ENCODE measurements at regions not wholly inside any gene's neighbourhood (a gene's known extent, or its start where the extent isn't known, plus 50 kb on each side); places are given as distances from the start of the nearest gene placed in this dataset.
A peak's percentile ranks its signal among the peaks of the same experiment; 100 is the strongest.
"Not testable (repeated sequence)": the region's sequence is repeated elsewhere in the genome, so short reads cannot be mapped to it uniquely, and the experiment has no call there.

DNA sequence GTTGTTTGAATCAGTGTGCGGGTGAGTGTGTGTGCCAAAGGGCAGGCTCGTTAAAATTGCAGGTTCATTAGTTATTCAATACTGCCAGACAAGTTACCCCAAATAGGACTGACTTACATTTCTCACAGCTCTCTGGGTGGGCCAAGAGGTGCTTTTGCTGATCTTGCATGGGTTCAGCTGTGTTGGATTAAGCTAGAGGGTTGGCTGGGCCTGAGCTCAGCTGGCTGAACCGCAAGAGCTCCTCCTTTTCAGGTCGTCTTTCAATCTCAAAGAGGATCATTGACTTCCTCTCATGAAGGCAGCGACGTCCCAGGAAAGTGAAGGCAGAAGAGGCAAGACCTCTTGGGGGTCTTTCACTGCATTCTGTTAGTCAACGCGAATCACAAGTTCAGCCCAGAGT lies 343.3 kb upstream of the FRG1 start:
- DNase-seq (ENCODE audit: low read depth) = no peak

DNA sequence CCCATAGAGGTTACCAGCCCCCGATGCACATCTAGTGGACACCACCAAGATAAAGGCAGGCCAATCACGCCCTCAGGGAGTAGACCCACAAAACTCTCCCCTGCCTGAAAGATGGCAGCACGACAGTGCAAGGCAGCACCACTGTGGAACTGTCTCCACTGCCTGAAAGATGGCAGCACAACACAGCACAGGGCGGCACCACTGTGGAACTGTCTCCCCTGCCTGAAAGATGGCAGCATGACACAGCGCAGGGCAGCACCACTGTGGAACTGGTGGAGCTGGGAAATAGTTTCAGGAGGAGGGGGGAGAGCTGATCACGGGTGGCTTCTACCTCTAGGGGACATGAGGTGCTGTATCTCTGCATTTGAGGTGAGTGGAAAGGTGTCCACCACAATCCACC lies 340.4 kb upstream of the FRG1 start:
- DNase-seq (ENCODE audit: low read depth) = no peak

DNA sequence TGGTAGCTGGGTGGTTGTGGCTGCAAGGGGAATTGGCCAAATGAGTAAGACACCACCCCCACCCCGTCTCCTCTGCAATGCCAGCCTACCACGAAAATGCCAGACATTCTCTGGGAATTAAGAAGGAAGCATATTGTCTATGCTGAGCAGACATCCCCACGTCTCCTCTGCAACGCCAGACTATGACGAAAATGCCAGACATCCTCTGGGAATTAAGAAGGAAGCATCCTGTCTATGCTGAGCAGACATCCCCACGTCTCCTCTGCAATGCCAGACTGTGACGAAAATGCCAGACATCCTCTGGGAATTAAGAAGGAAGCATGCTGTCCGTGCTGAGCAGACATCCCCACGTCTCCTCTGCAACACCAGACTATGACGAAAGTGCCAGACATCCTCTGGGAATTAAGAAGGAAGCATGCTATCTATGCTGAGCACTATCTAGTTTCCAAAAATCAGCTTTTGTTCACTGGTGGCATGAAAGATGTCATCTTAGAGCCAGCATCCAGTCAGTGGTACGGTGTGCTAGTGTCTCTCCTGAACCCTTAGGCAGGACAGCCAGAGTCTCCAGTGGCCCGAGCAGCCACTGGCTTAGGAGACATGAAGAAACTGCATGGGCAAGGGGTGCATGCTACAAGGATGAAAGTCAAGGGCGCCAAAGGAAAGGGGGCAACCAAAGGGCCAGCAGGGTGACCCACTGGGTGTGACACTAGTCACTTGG lies 339.8 kb upstream of the FRG1 start:
- peak; percentile 15 for DNase-seq (ENCODE audit: low read depth)

DNA sequence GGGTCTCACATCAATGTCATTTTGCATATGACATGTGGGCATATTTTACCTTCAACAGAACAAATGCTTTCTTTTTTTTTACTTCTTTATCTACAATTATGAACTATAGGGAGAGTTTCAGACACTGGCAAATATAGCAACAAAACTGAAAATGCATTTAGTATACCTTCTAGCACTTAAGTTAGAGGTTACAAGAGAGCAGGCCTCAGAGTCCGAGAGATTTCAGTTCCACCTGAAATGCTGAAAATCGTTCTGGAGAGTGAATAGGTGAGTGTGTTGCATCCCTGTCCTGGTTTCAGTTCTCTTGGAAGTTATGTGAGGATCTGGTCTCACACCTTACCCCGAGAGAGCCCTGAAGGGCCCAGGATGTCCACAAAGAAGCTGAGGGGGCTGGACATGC lies 337.8 kb upstream of the FRG1 start:
- DNase-seq (ENCODE audit: low read depth) = not testable (repeated sequence)

- DNase-seq (ENCODE audit: low read depth) = not testable (repeated sequence)
Observed at GRCh38 chr4:189610571-189610970, 330.1 kb upstream of the FRG1 start.

- peak; percentile 25 for DNase-seq (ENCODE audit: low read depth)
Observed at GRCh38 chr4:189613207-189613606, 327.5 kb upstream of the FRG1 start.

GRCh38 chr4:189615217-189615663 lies 325.4 kb upstream of the FRG1 start:
- DNase-seq (ENCODE audit: low read depth) = no peak

GRCh38 chr4:189617741-189618140 lies 322.9 kb upstream of the FRG1 start:
- not testable (repeated sequence) for DNase-seq (ENCODE audit: low read depth)

DNA sequence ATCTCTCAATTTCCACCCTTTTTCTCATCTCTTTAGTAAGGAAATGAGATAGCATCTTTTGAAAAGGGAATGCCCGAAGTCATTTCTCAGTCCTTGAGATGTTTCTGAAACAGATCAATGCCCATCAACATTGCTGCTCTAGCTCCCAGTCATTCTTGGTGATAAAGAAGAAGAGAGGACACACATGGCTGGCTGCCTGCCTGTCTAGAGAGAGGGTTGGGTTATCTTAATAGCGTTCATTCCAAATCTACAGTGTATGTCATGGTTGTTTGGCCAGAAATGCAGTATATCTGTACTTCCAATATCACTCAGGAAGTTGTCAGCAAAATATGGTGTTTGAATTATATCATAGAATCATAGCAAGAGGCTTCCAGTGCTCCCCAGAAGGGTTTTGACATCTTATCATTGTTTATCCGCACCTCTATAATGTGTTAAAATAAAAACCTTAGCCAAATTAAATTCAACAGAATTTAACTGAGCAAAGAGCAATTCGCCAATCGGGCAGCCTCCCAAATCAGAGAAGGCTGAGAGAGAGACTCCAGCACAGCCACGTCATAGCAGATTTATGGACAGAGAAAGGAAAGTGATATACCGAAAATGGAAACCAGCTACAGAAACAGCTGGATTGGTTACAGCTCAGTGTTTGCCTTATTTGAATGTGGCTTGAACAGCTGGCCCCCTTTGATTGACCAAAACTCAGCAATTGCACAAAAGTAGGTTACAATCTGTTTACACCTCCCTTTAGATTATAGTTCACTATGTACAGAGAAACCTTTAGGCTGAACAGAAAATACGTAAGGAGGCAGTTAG lies 321.0 kb upstream of the FRG1 start:
- DNase-seq (ENCODE audit: low read depth) = not testable (repeated sequence)

DNA sequence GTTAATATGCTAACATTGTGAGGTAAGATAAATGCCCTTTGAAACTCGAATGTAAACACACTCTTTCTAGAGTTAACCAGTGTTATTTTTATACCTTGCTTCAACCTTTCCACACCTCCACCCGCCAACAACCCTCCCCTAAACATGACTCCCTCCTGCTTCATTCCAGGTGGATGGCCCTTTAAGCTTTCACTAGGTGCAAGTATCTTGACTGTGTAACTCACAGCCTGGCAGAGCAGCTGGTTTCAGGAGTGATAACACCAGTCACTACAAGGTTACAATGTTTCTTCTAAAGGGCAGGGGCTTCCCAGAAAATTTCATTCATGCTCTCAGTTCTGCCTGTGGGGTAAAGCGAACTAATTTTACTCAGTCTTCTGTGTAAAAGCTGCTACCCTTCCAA lies 318.1 kb upstream of the FRG1 start:
- DNase-seq (ENCODE audit: low read depth) = not testable (repeated sequence)

- DNase-seq (ENCODE audit: low read depth) = not testable (repeated sequence)
Observed at GRCh38 chr4:189627041-189627440, 313.6 kb upstream of the FRG1 start.

- not testable (repeated sequence) for DNase-seq (ENCODE audit: low read depth)
Observed at GRCh38 chr4:189629733-189630132, 310.9 kb upstream of the FRG1 start.

- DNase-seq (ENCODE audit: low read depth) = not testable (repeated sequence)
Observed at GRCh38 chr4:189630913-189631567, 309.6 kb upstream of the FRG1 start.

GRCh38 chr4:189631568-189631916 lies 309.1 kb upstream of the FRG1 start:
- not testable (repeated sequence) for DNase-seq (ENCODE audit: low read depth)

- DNase-seq (ENCODE audit: low read depth) = not testable (repeated sequence)
Observed at GRCh38 chr4:189650436-189650835, 290.2 kb upstream of the FRG1 start.

DNA sequence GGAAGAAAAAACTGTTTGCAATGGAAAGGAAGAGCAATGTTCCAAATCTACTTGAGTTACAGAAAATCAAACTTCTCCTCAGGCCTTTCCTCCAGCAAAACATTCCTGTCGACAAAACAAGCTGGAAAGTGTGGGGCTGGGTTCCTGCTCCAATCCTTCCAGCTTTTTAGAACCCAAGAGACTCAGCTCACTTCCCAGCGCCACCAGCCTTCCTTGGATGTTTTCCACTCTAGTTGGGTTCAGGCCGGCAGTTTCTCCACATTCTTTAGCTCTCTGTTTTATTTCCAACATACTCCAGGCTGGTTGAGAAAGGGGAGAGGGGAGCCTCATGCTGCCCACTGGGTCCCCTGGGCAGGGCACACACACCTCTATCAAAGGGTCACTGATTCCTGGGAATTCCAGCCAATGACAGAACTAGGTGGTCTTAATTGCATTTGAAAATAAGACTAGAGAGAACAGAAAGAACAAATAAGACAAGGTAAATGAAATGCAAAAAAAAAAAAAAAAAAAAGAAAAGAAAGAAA lies 287.5 kb upstream of the FRG1 start:
- not testable (repeated sequence) for DNase-seq (ENCODE audit: low read depth)

GRCh38 chr4:189653983-189654382 lies 286.7 kb upstream of the FRG1 start:
- DNase-seq (ENCODE audit: low read depth) = not testable (repeated sequence)

DNA sequence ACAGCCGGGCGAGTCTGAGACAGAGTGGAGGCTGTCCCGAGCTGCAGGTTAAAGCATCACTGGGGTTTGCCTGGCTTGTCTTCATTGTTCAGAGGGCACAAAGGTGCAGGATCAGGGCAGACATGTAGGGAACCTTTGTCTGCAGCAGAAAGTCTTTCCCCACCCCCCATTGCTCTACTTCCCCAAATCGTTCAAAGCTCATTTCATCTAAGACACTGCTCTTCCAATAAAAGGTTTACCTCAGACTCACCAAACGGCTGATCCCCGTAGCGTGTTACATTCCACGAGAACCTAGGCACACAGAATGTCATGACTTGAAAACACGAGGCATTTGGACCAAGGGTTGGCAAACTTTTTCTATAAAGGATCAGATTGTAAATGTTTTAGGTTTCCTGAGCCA lies 286.3 kb upstream of the FRG1 start:
- not testable (repeated sequence) for DNase-seq (ENCODE audit: low read depth)

GRCh38 chr4:189655817-189656216 lies 284.9 kb upstream of the FRG1 start:
- not testable (repeated sequence) for DNase-seq (ENCODE audit: low read depth)

GRCh38 chr4:189656641-189657040 lies 284.0 kb upstream of the FRG1 start:
- peak; percentile 8 for DNase-seq (ENCODE audit: low read depth)

GRCh38 chr4:189658259-189658658 lies 282.4 kb upstream of the FRG1 start:
- DNase-seq (ENCODE audit: low read depth) = peak; percentile 25

DNA sequence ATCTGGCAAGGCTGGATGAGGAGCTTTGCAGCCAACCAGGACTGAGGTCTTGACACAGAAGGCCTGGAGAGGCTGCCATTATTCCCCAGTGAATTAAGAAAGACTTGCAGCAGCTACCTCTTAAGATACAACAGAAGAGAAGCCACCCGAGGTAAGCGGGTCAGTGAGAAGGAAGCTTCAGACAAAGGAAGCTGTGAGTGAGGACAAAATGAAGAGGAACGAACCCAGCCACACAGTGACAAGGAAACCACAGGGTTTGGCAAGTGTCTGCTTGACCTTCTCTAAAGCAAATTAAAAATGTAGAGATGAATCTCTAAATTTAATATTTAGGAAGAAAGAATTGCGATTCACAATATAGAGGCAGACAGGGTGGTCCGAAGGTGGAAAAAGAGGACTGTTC lies 281.8 kb upstream of the FRG1 start:
- DNase-seq (ENCODE audit: low read depth) = not testable (repeated sequence)

All from Daoy (cell line).